ENCODE measurements at regions not wholly inside any gene's neighbourhood (a gene's known extent, or its start where the extent isn't known, plus 50 kb on each side); places are given as distances from the start of the nearest gene placed in this dataset.

DNA sequence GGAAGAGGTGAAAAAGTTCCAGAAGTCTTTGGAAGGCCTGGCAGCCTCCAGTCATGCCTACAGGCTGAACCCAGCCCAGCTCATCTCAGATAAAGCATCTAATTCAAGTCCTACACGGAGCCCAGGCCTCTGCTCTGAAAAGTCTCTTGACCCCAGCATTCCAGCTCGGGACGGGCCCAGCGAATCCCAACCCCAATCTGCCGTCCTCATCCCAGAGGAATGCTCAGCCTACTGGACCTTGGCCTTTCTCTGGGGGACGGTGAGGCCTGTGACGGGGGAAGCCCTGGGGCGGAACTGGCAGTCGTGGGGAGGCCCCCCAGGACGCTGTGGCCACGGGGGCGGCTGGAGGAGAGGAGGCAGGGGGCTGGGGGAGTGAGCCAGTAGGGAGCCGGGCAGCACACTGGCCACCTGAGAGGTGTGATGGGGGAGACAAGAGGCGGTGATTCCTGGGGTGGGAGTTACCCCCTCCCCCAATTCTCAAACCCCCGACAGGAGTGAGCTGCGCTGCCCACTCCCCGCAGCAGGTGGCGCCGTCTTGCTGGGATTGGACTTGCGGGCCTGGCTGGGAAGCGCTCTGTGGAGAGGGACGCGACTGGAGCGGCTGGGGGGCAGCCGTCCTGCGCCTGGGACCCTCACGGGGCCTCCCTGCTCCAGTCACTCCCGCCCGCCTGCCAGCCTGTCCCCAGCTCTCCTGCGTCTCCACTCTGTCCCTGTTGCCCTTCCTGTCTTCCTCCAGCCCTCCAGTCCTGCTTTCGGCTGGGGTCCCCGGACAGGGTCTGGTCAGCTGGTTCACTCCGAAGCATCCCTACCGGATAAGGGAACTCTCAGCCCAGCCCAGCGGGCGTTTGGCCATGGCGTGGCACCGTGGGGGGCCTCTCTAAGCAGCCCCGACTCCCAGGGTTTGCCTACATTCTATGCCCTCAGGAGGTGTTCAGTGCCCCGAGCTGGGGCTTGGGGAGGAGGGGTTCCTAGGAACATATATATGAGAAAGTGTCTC lies 182.6 kb upstream of the HAAO start:
- no peak overlapping the region for H3K27ac ChIP-seq (ENCODE audit: low read depth, low read length)
- H3K27me3 ChIP-seq (ENCODE audit: insufficient read depth, low read length), result no peaks in the 10 kb centered on the region
- no TSS peak for BruUV-seq (replicated peaks)
- H3K4me3 ChIP-seq (replicated peaks in 1 of 2; ENCODE audit: low read depth in 1 of 2, low read length in 2 of 2), result peak overlapping the region in 1 of 2 experiments; percentile 11; a peak in 1 of 4 replicates
- H3K36me3 ChIP-seq (ENCODE audit: control insufficient read depth in 1 of 2, insufficient read depth in 2 of 2, low read length in 2 of 2), result no peaks in the 10 kb centered on the region
- DNase-seq (ENCODE audit: low read depth, low spot score) (peak; percentile 6), ATAC-seq (peak; percentile 92)
- ChIA-PET CTCF (interaction anchor here (0.9 to 2.2 kb wide), 13 partner anchors 8 to 564 kb away, joined by 3 to 17 read pairs (median 4); partner anchors contain the start of gene ZFP36L2), POLR2A (no interaction called here), RAD21 (ENCODE audit: low non-redundant PET in 1 of 2, low total read pairs in 2 of 2, uncharacterized antibody in 2 of 2, unreplicated experiment in 2 of 2) (interaction anchor here (1.0 to 1.3 kb wide), 3 partner anchors 156 to 254 kb away, joined by 3 to 4 read pairs (median 3); no protein-coding TSS in a partner anchor)
- H2AFZ ChIP-seq (ENCODE audit: low read depth, low read length, poor library complexity, severe bottlenecking), result peak overlapping the region; percentile 61
- TF ChIP-seq CTCF (IDR thresholded peaks at IDR 0.05 in 2 of 3, conservative IDR thresholded peaks at IDR 0.05 in 1 of 3; ENCODE audit: borderline replicate concordance in 1 of 3, insufficient read depth in 1 of 3, low read depth in 2 of 3, low read length in 2 of 3) (peak; percentile 83 to 86 (median 84)), RAD21 (IDR thresholded peaks at IDR 0.05; ENCODE audit: low read depth) (peak; percentile 97), YY1 (IDR thresholded peaks at IDR 0.05; ENCODE audit: extremely low read depth, insufficient replicate concordance, low read depth, low read length) (peak; percentile 61), SIN3A (IDR thresholded peaks at IDR 0.05; ENCODE audit: low read depth) (no peak), ATF3 (IDR thresholded peaks at IDR 0.05) (no peak)
- H3K9ac ChIP-seq (ENCODE audit: low read length), result no peak overlapping the region
- no peaks in the 10 kb centered on the region for H3K79me2 ChIP-seq (ENCODE audit: insufficient read depth, low read length)
- peak overlapping the region; percentile 63 for H3K4me2 ChIP-seq (ENCODE audit: low read length)
- H3K4me1 ChIP-seq (ENCODE audit: control insufficient read depth in 1 of 2, insufficient read depth in 2 of 2, low read length in 2 of 2), result peaks cover 0 to 4% of the 10 kb centered on the region in 2 experiments; a peak in 1 of 4 replicates
- H3K9me3 ChIP-seq (ENCODE audit: control insufficient read depth in 1 of 2, insufficient read depth in 1 of 2, low read depth in 1 of 2, low read length in 2 of 2), result no peaks in the 10 kb centered on the region
- H3K9me2 ChIP-seq (ENCODE audit: insufficient read depth), result no peaks in the 10 kb centered on the region
- intact Hi-C loops (cut with micrococcal nuclease), result loop anchor here (1.0 to 5.0 kb wide), 3 partner anchors 157 to 510 kb away; no protein-coding TSS in a partner anchor
- no peaks in the 10 kb centered on the region for H4K20me1 ChIP-seq (ENCODE audit: insufficient read depth)
